CD14-positive monocyte (primary cell): ENCODE measurements at regions not wholly inside any gene's neighbourhood (a gene's known extent, or its start where the extent isn't known, plus 50 kb on each side); places are given as distances from the start of the nearest gene placed in this dataset. TPM values are rescaled to one million over a fixed set of nuclear protein-coding genes. Genes with fewer than 3 reads are reported as not detected.

ENCODE experiments used
- DNase-seq, 3 donors: peaks; one replicate each; pipeline ENCODE4 v3.0.0-alpha.2; 2011 to 2022
- H2AFZ ChIP-seq: 2 replicates; pipeline ENCODE4 v1.6.0; 2012; ENCODE audit warnings: mild to moderate bottlenecking, low read depth, low read length, inconsistent platforms; ENCODE audit not compliant: insufficient read depth, poor library complexity, severe bottlenecking
- H3K27ac ChIP-seq, 2 donors: 1 replicate in 1 of 2; 2 replicates in 1 of 2; pipeline ENCODE4 v1.5.1; 2012 to 2013; ENCODE audit warnings: low read length in 2 of 2, control low read depth in 1 of 2, inconsistent platforms in 1 of 2, low read depth in 1 of 2, mild to moderate bottlenecking in 1 of 2
- H3K27me3 ChIP-seq, 2 donors: one replicate each; pipeline versions ENCODE4 v1.6.0 to v1.6.1; 2011 to 2013; ENCODE audit warnings: low read length in 2 of 2; ENCODE audit not compliant: control insufficient read depth in 2 of 2, insufficient read depth in 2 of 2
- H3K36me3 ChIP-seq, 2 donors: replicated peaks in 1 of 2; 1 replicate in 1 of 2; 2 replicates in 1 of 2; pipeline versions ENCODE4 v1.5.1 to v1.6.1; 2012 to 2013; ENCODE audit warnings: low read length in 2 of 2, control low read depth in 1 of 2, inconsistent platforms in 1 of 2, mild to moderate bottlenecking in 1 of 2; ENCODE audit not compliant: insufficient read depth in 2 of 2, control insufficient read depth in 1 of 2
- H3K4me1 ChIP-seq, 2 donors: 1 replicate in 1 of 2; 2 replicates in 1 of 2; pipeline versions ENCODE4 v1.5.1 to v1.6.1; 2012 to 2013; ENCODE audit warnings: low read length in 2 of 2, control low read depth in 1 of 2, inconsistent platforms in 1 of 2, mild to moderate bottlenecking in 1 of 2, moderate library complexity in 1 of 2; ENCODE audit not compliant: insufficient read depth in 2 of 2, control insufficient read depth in 1 of 2
- H3K4me2 ChIP-seq: replicated peaks from 2 replicates; pipeline ENCODE3; 2012; ENCODE audit warnings: low read length, moderate library complexity, mild to moderate bottlenecking; ENCODE audit not compliant: poor library complexity, severe bottlenecking; ENCODE audit errors: extremely low read depth
- H3K4me3 ChIP-seq, 3 experiments: fragments of 200-600 bp in 1 of 3; sonication (generic) in 1 of 3; replicated peaks in 1 of 3; 1 replicate in 2 of 3; 2 replicates in 1 of 3; pipeline ENCODE4 v1.5.1; 2011 to 2013; ENCODE audit warnings: low read length in 3 of 3, mild to moderate bottlenecking in 3 of 3, control low read depth in 2 of 3, low read depth in 2 of 3, inconsistent platforms in 1 of 3, moderate library complexity in 1 of 3
- H3K79me2 ChIP-seq: 2 replicates; pipeline ENCODE4 v1.6.0; 2012; ENCODE audit warnings: mild to moderate bottlenecking, control low read depth, inconsistent platforms, low read length, moderate library complexity; ENCODE audit not compliant: insufficient read depth
- H3K9ac ChIP-seq: 2 replicates; pipeline ENCODE4 v1.6.0; 2017; ENCODE audit warnings: low read length, mild to moderate bottlenecking; ENCODE audit not compliant: insufficient read depth, poor library complexity, severe bottlenecking
- H3K9me3 ChIP-seq, 2 donors: replicated peaks in 1 of 2; 1 replicate in 1 of 2; 2 replicates in 1 of 2; pipeline versions ENCODE4 v1.5.1 to v1.6.1; 2012 to 2013; ENCODE audit warnings: low read length in 2 of 2, control low read depth in 1 of 2; ENCODE audit not compliant: control insufficient read depth in 1 of 2, insufficient read depth in 1 of 2
- H4K20me1 ChIP-seq: 2 replicates; pipeline ENCODE4 v1.6.0; 2012; ENCODE audit warnings: mild to moderate bottlenecking, low read length, control low read depth, moderate library complexity; ENCODE audit not compliant: insufficient read depth
- H3K27ac Mint-ChIP-seq, 7 donors: one replicate each; pipeline ENCODE4 v1.8.0; 2020; ENCODE audit warnings: mild to moderate bottlenecking in 7 of 7, mixed read lengths in 7 of 7, moderate library complexity in 6 of 7, inconsistent platforms in 2 of 7
- H3K27me3 Mint-ChIP-seq, 3 donors: one replicate each; pipeline ENCODE4 v1.8.0; 2021 to 2022; ENCODE audit warnings: low read depth in 3 of 3, mild to moderate bottlenecking in 3 of 3, mixed read lengths in 3 of 3, moderate library complexity in 3 of 3, inconsistent platforms in 1 of 3
- H3K36me3 Mint-ChIP-seq, 2 donors: one replicate each; pipeline ENCODE4 v1.8.0; 2020; ENCODE audit warnings: mixed read lengths in 2 of 2, inconsistent platforms in 1 of 2, mild to moderate bottlenecking in 1 of 2
- H3K4me1 Mint-ChIP-seq: one replicate; pipeline ENCODE4 v1.8.0; 2020; ENCODE audit warnings: mild to moderate bottlenecking, mixed read lengths
- H3K4me3 Mint-ChIP-seq, 2 donors: one replicate each; pipeline ENCODE4 v1.8.0; 2020; ENCODE audit warnings: mild to moderate bottlenecking in 2 of 2, mixed read lengths in 2 of 2, moderate library complexity in 1 of 2
- H3K9me3 Mint-ChIP-seq, 7 donors: one replicate each; pipeline ENCODE4 v1.8.0; 2020 to 2022; ENCODE audit warnings: mixed read lengths in 7 of 7, mild to moderate bottlenecking in 6 of 7, moderate library complexity in 6 of 7, inconsistent platforms in 2 of 7
- CTCF ChIP-seq: fragments of 200-600 bp; IDR thresholded peaks from one replicate; pipeline ENCODE4 v1.8.0; 2022; ENCODE audit warnings: antibody characterized with exemption, mild to moderate bottlenecking
- WGBS: methylation state at CpG from one replicate; pipeline ENCODE4 v1.1.5; 2013; ENCODE audit warnings: missing lambda C conversion rate; ENCODE audit not compliant: insufficient coverage; 5-methylcytosine and 5-hydroxymethylcytosine counted together
- intact Hi-C, 2 donors: fragments of 100-400 bp; cut with micrococcal nuclease; formaldehyde crosslinking; loops; one replicate each; pipeline versions ENCODE4 v1.15.0 to v1.15.1; 2023
- small RNA-seq: library from RNA; depleted of rRNA; stranded (forward); fragments of <200 nt; gene quantifications from one replicate; pipeline ENCODE3, GENCODE V24; 2012; ENCODE audit warnings: low read depth; ENCODE audit not compliant: insufficient read length

DNA sequence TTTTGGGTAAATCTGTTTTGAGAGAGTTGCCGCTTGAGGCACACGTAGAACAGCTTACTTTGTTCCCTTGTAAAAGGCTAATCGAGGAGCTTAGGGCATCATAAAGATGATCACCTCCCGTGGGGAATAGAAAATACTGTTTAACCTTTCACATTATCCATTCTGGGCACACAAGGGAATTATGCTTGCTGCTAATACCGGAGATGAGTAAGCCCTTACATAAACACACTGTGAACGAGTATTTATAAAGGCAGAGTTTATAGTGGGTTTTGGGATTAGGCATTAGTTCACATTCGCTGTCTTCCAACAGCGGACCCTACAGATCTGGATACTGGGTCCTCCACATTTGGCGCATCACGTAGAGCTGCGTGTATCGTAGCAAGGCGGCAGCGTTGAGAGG is 51.2 kb upstream of the CNTNAP4 start:
- H3K27me3 ChIP-seq, result no peaks in the 10 kb centered on the region
- H3K27me3 Mint-ChIP-seq, result peaks cover 0 to 1% (median 0%) of the 10 kb centered on the region in 3 donors
- H3K4me3 Mint-ChIP-seq, result no peak overlapping the region
- no peaks in the 10 kb centered on the region for H3K4me1 Mint-ChIP-seq
- no peaks in the 10 kb centered on the region for H3K36me3 Mint-ChIP-seq
- no peaks in the 10 kb centered on the region for H3K36me3 ChIP-seq
- H3K9me3 ChIP-seq, result peaks cover 0 to 9% of the 10 kb centered on the region in 2 donors
- intact Hi-C loops, result no loop called here
- H2AFZ ChIP-seq, result no peak overlapping the region
- no peaks in the 10 kb centered on the region for H3K4me1 ChIP-seq
- no peak for DNase-seq
- H3K27ac ChIP-seq, result no peak overlapping the region
- H3K9ac ChIP-seq, result no peak overlapping the region
- H4K20me1 ChIP-seq, result no peaks in the 10 kb centered on the region
- TF ChIP-seq CTCF, result no peak
- H3K9me3 Mint-ChIP-seq, result peaks cover 0 to 7% (median 4%) of the 10 kb centered on the region in 7 donors
- H3K4me3 ChIP-seq, result no peak overlapping the region
- H3K27ac Mint-ChIP-seq, result no peak overlapping the region
- no peak overlapping the region for H3K4me2 ChIP-seq
- no peaks in the 10 kb centered on the region for H3K79me2 ChIP-seq
- WGBS, result 97% methylated on average over 6 of the region's 14 CpGs

DNA sequence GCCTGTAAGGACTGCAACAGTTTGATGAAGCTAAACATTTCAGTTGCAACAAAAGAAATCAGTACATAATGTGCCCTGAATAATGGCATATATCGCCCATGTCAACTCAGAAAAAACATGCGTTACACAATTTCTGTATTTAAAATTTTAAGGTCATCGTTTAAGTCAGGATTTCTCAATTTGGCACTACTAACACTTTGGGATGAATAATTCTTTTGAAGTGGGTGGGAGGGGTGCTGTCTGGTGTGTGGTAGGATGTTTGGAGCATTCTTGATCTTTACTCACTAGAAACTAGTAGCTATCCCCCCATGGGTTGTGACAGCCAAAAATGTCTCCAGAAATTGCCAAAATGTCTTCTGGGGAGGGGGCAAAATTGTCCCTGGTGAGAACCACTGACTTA is 50.7 kb upstream of the CNTNAP4 start:
- Histone ChIP-seq H3K4me3 (no peak overlapping the region), H2AFZ (no peak overlapping the region), H3K27ac (no peak overlapping the region), H3K79me2 (no peaks in the 10 kb centered on the region), H3K4me2 (no peak overlapping the region), H3K36me3 (no peaks in the 10 kb centered on the region), H3K9me3 (peaks cover 0 to 9% of the 10 kb centered on the region in 2 donors), H3K4me1 (no peaks in the 10 kb centered on the region), H3K9ac (no peak overlapping the region), H3K27me3 (no peaks in the 10 kb centered on the region), H4K20me1 (no peaks in the 10 kb centered on the region)
- DNase-seq, result no peak
- Mint-ChIP-seq H3K27ac (no peak overlapping the region), H3K4me3 (no peak overlapping the region), H3K9me3 (peaks cover 0 to 9% (median 4%) of the 10 kb centered on the region in 7 donors), H3K27me3 (peaks cover 0 to 1% (median 0%) of the 10 kb centered on the region in 3 donors), H3K36me3 (no peaks in the 10 kb centered on the region), H3K4me1 (no peaks in the 10 kb centered on the region)
- intact Hi-C loops, result no loop called here
- TF ChIP-seq CTCF, result no peak
- no CpG with 5 or more reads among the region's 3 CpGs for WGBS

Small RNAs in the stretch of these regions (small RNA-seq; reads per million reads assigned to genes)
- not detected for gene RNA5SP430
